Activated CD8-positive, alpha-beta memory T cell treated with anti-CD3 and anti-CD28 coated beads for 24 hours (primary cell): ENCODE measurements at regions not wholly inside any gene's neighbourhood (a gene's known extent, or its start where the extent isn't known, plus 50 kb on each side); places are given as distances from the start of the nearest gene placed in this dataset.
"Not testable (repeated sequence)": the region's sequence is repeated elsewhere in the genome, so short reads cannot be mapped to it uniquely, and the experiment has no call there.

Experiments used
- DNase-seq: peaks from one replicate; pipeline ENCODE4 v3.0.0-alpha.2; 2020

- DNase-seq: not testable (repeated sequence)
Measured at GRCh38 chr7:153723892-153724291, 328.3 kb upstream of the DPP6 start.

- not testable (repeated sequence) for DNase-seq
Measured at GRCh38 chr7:153731504-153731903, 320.7 kb upstream of the DPP6 start.

- DNase-seq: not testable (repeated sequence)
Measured at GRCh38 chr7:153743434-153743833, 308.8 kb upstream of the DPP6 start.

- DNase-seq: not testable (repeated sequence)
Measured at GRCh38 chr7:153747969-153748368, 304.2 kb upstream of the DPP6 start.

GRCh38 chr7:153748885-153749284, 303.3 kb upstream of the DPP6 start:
- not testable (repeated sequence) for DNase-seq

GRCh38 chr7:153765869-153766268, 286.3 kb upstream of the DPP6 start:
- DNase-seq: not testable (repeated sequence)

GRCh38 chr7:153766926-153767325, 285.3 kb upstream of the DPP6 start:
- not testable (repeated sequence) for DNase-seq

- no peak for DNase-seq
Measured at GRCh38 chr7:153772966-153773365, 279.2 kb upstream of the DPP6 start.

GRCh38 chr7:153776940-153777339, 275.3 kb upstream of the DPP6 start:
- DNase-seq: not testable (repeated sequence)

- not testable (repeated sequence) for DNase-seq
Measured at GRCh38 chr7:153797363-153797762, 254.8 kb upstream of the DPP6 start.

GRCh38 chr7:153808117-153808516, 244.1 kb upstream of the DPP6 start:
- no peak for DNase-seq

GRCh38 chr7:153829525-153829924, 222.7 kb upstream of the DPP6 start:
- no peak for DNase-seq

GRCh38 chr7:153832160-153832559, 220.0 kb upstream of the DPP6 start:
- DNase-seq: no peak

- DNase-seq: no peak
Measured at GRCh38 chr7:153835103-153835502, 217.1 kb upstream of the DPP6 start.

- no peak for DNase-seq
Measured at GRCh38 chr7:153835712-153836265, 216.4 kb upstream of the DPP6 start.

- DNase-seq: no peak
Measured at GRCh38 chr7:153838591-153838990, 213.6 kb upstream of the DPP6 start.

GRCh38 chr7:153840861-153841260, 211.3 kb upstream of the DPP6 start:
- no peak for DNase-seq

GRCh38 chr7:153847828-153848227, 204.4 kb upstream of the DPP6 start:
- no peak for DNase-seq

GRCh38 chr7:153852261-153852660, 199.9 kb upstream of the DPP6 start:
- no peak for DNase-seq

- no peak for DNase-seq
Measured at GRCh38 chr7:153858355-153858754, 193.8 kb upstream of the DPP6 start.

GRCh38 chr7:153859239-153859638, 193.0 kb upstream of the DPP6 start:
- DNase-seq: no peak

- no peak for DNase-seq
Measured at GRCh38 chr7:153886506-153887441, 165.4 kb upstream of the DPP6 start.

GRCh38 chr7:153887749-153888569, 164.2 kb upstream of the DPP6 start:
- no peak for DNase-seq
